ENCODE measurements at regions not wholly inside any gene's neighbourhood (a gene's known extent, or its start where the extent isn't known, plus 50 kb on each side); places are given as distances from the start of the nearest gene placed in this dataset.

GRCh38 chr12:41794336-41794735 is 350.3 kb downstream of the GXYLT1 start:
- H3K4me3 ChIP-seq (ENCODE audit: low read depth, low read length): no peak overlapping the region
- TF ChIP-seq CTCF (IDR thresholded peaks at IDR 0.05; ENCODE audit: insufficient read depth, low read length, missing control alignments): no peak
- no peak for DNase-seq (ENCODE audit: low read depth, low spot score)
- CTCF ChIA-PET: no interaction called here
- POLR2A ChIA-PET: no interaction called here

DNA sequence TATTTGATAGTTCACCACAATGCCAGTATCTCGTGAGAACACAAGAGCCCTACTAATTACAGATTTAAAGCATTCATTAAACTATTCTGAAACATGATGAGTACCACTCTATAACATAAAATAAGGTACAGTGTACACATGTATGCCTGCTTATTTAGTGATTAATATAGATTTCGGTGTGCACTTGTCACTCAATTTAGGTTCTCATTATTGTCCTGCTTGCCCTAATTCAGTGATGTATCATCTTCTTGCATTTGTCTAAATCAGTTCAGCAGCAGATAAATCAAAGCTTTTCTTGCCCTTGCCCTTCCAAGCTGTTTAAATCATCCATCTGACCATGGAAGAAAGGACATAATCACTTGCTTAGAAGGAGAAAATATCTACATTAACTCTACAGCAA is 359.7 kb downstream of the GXYLT1 start:
- ChIA-PET POLR2A (no interaction called here), CTCF (no interaction called here)
- no peak overlapping the region for H3K4me3 ChIP-seq (ENCODE audit: low read depth, low read length)
- no peak for DNase-seq (ENCODE audit: low read depth, low spot score)
- no peak for TF ChIP-seq CTCF (IDR thresholded peaks at IDR 0.05; ENCODE audit: insufficient read depth, low read length, missing control alignments)

DNA sequence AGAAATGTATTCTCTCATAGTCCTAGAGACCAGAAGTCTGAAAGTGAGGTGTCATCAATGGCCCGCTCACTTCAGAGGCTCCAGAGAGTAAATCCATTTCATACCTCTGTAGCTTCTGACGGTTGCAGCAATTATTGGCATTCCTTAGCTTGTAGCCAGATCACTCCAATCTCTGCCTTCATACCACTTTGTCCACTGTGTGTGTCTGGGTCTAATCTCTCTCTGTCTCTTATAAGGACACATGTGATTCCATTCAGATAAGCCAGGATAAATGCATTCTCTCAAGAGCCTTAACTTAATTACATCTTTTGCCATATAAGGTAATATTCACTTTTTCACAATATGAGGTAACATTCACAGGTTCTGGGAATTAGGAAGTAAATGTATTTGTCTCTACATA is 365.7 kb downstream of the GXYLT1 start:
- POLR2A ChIA-PET: no interaction called here
- CTCF ChIA-PET: no interaction called here

DNA sequence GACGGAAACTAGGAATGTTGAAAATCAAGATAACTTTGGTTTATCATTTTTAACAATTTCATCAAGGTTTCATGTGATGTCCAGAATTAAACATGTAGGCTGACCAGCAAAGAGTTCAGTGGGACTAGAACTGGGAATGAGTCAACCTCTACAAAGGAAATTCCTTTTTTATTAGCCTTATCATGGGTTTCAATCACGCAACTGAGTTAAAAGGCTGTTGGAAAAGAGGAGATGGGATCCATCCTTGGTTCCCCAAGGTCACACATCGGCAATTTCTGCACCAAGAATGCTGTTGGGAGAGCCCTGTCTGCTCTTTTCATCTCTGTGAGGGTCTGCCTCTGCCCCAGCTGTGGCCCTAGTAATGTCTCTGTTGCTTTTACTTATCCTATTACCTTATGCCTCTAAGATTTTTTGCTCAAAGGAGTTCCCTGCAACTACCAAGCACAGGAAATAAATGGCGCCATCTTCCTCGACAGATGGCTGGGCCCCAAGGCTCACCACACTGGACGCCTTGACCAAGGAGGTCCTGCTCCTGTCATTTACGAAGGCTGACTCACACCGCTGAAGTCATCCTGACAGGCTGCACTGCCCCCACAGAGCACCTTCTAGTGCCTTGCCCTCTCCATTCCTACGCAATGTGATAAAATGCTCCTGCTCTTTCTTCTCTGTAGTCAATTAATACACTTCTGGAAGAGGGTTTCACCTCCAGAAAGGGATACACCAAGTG is 367.4 kb downstream of the GXYLT1 start:
- H3K4me3 ChIP-seq (ENCODE audit: low read depth, low read length): no peak overlapping the region
- TF ChIP-seq CTCF (IDR thresholded peaks at IDR 0.05; ENCODE audit: insufficient read depth, low read length, missing control alignments): no peak
- CTCF ChIA-PET: interaction anchor here (1.2 kb wide), 1 partner anchor 247 kb away, joined by 3 read pairs; no protein-coding TSS in a partner anchor
- POLR2A ChIA-PET: no interaction called here
- no peak for DNase-seq (ENCODE audit: low read depth, low spot score)

More for the DNA sequence above, 365.7 kb downstream of the GXYLT1 start:
- no peak overlapping the region for H3K4me3 ChIP-seq (ENCODE audit: low read depth, low read length)
- DNase-seq (ENCODE audit: low read depth, low spot score): no peak
- no peak for TF ChIP-seq CTCF (IDR thresholded peaks at IDR 0.05; ENCODE audit: insufficient read depth, low read length, missing control alignments)

GRCh38 chr12:41772478-41772877 is 372.2 kb downstream of the GXYLT1 start:
- DNase-seq (ENCODE audit: low read depth, low spot score): no peak
- no peak for TF ChIP-seq CTCF (IDR thresholded peaks at IDR 0.05; ENCODE audit: insufficient read depth, low read length, missing control alignments)
- CTCF ChIA-PET: no interaction called here
- H3K4me3 ChIP-seq (ENCODE audit: low read depth, low read length): no peak overlapping the region
- POLR2A ChIA-PET: no interaction called here

DNA sequence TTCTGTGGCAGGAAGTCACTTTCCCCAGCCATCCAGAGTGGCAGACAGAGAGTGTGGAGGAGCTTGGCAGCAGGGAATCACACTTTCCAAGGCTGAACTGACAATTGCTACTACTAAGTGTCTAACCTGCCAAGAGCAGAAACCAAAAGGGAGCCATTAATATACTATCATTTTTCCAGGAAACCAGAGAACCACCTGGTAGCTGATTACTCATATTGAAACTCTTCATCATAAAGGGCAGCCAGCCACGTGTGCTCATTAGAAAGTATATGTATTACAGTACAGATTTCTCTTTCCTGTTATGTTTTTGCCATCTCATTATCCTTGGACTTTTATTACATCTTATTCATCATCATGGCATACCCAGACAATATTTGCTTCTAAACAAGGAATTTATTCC is 374.9 kb downstream of the GXYLT1 start:
- POLR2A ChIA-PET: no interaction called here
- H3K4me3 ChIP-seq (ENCODE audit: low read depth, low read length): no peak overlapping the region
- CTCF ChIA-PET: no interaction called here

More for the DNA sequence above, 374.9 kb downstream of the GXYLT1 start:
- TF ChIP-seq CTCF (IDR thresholded peaks at IDR 0.05; ENCODE audit: insufficient read depth, low read length, missing control alignments): no peak
- DNase-seq (ENCODE audit: low read depth, low spot score): no peak

All from AG04449 (cell line).